Stromal cell of bone marrow (primary cell): ENCODE measurements at regions not wholly inside any gene's neighbourhood (a gene's known extent, or its start where the extent isn't known, plus 50 kb on each side); places are given as distances from the start of the nearest gene placed in this dataset.
A peak's percentile ranks its signal among the peaks of the same experiment; 100 is the strongest.
"Not testable (repeated sequence)": the region's sequence is repeated elsewhere in the genome, so short reads cannot be mapped to it uniquely, and the experiment has no call there.

Experiments used
- DNase-seq: peaks from one replicate; pipeline ENCODE4 v3.0.0-alpha.2; 2012; ENCODE audit warnings: low read depth

GRCh38 chr2:144935736-144936135 is 415.8 kb upstream of the ZEB2 start:
- DNase-seq: no peak

GRCh38 chr2:144935191-144935590 is 415.3 kb upstream of the ZEB2 start:
- no peak for DNase-seq

DNA sequence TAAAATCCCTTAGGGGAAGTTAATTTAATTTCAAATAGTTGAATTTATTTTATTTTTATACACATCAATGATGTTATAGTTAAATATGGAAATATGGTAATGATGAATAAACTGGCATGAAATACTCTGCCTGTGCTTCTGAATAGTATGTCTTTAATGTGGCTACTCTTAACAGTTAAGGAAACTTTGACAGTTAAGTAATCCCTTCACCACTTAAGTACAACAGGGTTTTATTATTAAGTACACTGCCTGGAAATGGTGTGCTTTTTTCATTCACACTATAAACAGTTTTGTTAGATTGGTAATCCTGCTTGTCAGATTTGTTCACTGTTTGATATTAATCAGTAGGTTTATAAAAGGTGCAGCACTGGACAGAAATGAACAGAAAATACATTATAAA is 412.0 kb upstream of the ZEB2 start:
- DNase-seq: no peak

DNA sequence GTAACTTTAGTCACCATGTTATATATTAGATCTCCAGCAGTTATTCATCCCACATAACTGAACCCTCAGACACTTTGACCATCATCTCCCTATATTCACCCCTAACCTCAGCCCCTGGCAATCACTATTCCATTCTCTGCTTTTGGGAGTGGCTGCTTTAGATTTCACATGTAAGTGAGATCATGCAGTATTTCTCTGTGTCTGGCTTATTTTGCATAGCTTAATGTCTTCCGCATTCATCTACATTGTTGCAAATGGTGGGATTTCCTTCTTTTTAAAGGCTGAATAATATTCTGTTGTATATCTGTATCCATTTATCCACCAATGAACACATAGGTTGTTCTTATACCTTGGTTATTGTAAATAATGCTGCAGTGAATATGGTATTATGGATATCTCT is 411.6 kb upstream of the ZEB2 start:
- no peak for DNase-seq

DNA sequence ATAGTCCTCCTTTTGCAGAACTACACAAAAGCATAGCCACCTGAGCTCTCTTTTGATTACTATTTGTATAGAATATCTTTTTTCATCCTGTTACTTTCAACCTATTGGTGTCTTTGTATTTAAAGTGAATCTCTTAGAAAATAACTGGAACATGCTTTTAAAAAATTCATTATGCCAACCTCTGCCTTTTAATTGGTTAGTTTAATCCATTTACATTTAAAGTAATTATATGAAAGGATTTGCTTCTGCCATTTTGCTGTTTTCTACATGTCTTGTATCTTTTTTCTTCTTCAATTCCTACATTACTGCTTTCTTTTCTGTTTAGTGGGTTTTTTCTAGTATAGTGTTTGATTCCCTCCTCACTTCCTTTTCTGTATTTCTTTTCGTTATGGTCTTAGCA is 407.5 kb upstream of the ZEB2 start:
- DNase-seq: no peak

- no peak for DNase-seq
Measured at GRCh38 chr2:144925886-144926285, 406.0 kb upstream of the ZEB2 start.

DNA sequence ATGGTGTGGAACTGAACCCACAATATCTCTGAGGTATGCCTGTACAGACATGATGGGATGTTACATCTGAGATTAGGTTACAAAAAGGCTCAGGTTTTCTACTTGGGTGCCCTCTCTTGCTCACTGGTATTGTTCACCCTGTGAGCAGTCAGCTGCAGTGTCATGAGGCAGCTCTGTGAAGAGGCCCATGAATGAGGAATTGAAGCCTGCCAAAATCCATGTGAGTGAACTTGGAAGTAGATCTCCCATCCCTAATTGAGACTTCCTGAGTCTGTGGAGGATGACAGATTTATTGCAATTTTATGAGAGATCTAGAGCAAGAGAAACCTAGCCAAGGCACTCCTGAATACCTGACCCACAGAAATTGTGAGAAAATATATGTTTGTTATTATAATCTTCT is 404.9 kb upstream of the ZEB2 start:
- DNase-seq: no peak

- DNase-seq: no peak
Measured at GRCh38 chr2:144922519-144922918, 402.6 kb upstream of the ZEB2 start.

DNA sequence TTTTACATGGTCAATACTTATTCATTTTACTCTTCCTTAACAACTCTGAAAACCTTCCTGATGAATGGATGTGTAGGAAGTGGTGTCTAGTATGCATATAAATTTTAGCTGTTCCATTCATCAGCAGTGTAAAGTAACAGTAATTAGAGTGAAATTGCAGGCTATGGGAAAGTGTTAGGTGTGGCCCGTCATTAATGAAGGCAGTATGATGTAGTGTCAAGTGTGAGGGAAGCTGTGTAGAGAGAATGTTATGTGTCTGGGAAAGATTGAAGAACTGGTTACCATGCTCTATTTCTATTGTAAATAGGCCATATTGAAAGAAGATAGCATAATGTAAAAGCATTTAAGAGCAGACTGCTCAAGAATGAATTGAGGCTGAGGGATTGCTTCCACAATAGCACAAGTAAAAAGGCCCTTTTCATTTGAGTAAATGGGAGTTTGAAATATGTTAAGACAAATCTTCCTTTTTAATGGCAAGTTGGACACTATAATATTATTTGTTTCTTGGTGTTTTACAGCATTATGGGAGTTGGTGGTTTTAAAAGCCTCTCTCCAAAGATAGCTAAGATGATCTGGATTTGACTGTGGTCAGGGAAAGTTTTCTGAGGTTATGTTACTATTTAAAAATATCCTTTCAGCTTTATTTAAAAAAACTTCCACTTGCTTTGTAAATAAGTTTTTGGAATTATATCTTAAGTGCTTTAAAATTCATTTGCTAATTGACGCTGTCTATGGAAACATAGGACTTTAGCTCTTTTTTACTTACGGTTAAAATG is 401.0 kb upstream of the ZEB2 start:
- DNase-seq: no peak

GRCh38 chr2:144914622-144915318 is 394.9 kb upstream of the ZEB2 start:
- no peak for DNase-seq

DNA sequence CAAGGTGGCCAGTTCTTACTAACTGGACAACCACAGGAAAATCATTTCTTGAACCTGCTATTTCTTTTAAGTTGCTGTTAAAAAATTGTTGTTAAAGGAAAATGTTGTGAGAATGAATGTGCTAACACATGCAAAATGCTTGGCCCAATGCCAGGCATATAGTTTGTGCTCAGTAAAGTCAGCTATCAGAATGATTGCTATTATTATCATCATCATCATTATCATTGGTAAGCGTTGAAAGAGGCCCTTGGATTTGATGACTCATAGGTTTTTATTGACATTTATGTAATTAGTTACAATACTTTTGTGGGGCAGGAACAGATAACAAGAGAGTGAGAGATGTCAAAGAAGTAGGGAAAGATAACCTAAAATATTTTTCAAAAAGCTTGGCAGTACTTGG is 394.2 kb upstream of the ZEB2 start:
- DNase-seq: no peak

DNA sequence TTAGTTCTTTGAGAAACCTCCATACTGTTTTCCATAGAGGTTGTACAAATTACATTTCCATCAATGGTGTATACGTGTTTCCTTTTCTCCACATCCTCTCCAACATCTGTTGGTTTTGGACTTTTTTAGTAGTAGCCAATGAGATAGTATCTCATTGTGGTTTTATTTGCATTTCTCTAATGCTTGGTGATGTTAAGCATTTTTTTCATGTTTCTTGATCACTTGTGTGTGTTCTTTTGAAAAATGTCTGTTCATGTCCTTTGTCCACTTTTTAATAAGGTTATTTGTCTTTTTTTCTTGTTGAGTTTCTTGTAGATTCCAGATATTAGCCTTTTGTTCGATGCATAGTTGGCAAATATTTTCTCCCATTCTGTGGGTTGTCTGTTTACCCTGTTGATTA is 392.3 kb upstream of the ZEB2 start:
- DNase-seq: no peak

DNA sequence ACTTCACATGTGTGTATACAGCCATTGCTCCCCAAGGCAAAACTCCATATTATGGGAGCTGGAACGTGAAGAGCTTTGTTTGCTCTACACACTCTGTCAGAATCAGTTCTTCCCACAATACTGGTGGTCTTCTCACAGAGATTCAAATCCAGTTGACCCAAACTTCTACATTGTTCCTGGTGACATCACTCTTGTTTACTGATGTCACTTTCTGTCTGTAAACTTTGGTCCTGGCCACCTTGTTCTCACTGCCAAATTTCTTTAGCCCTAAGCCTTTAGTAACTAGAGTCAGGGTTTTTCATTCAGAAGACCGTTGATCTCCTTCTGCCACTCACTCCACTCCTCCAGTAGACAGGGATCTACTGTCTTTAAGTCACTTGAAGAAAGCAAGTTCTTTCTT is 386.0 kb upstream of the ZEB2 start:
- no peak for DNase-seq

DNA sequence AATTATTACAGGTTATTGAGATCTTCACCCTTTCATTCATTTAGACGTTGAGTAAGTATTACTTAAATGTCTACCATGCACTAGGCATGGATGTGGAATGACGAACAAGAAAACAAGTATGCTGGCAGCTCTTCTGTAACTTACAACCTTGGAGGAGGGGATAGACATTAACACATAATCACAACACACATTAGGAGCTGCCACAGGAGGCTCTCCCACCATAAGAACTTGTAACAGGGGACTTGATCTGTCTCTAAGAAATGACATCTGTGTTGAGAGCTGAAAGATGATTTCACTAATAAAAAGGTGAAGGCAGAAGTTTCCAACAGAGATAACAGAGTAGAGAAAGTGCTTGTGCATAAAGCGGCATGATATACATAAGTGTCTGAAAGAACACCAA is 384.7 kb upstream of the ZEB2 start:
- DNase-seq: no peak

DNA sequence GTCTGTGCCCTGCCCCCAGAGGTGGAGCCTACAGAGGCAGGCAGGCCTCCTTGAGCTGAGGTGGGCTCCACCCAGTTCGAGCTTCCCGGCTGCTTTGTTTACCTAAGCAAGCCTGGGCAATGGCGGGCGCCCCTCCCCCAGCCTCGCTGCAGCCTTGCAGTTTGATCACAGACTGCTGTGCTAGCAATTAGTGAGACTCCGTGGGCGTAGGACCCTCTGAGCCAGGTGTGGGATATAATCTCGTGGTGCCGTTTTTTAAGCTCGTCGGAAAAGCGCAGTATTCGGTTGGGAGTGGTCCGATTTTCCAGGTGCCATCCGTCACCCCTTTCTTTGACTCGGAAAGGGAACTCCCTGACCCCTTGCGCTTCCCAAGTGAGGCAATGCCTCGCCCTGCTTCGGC is 383.1 kb upstream of the ZEB2 start:
- not testable (repeated sequence) for DNase-seq

GRCh38 chr2:144901386-144901785 is 381.5 kb upstream of the ZEB2 start:
- not testable (repeated sequence) for DNase-seq

DNA sequence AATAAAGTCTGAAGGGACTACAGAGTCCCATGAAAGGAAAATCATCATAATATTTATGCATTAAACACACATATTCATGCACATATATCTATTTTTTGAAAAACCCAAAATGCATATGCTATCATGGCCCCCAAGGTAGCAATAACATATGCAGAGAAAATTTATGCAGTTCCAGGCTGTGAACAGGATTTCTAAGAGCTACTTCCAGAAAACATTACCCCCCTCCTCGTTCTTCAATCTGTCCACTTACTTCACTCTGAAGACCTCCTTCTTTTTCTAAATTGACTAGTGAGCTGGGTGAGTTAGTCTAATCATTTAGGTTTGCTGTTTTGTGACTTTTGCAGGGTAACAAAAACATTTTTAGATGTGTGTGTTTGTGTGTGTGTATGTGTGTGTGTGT is 376.4 kb upstream of the ZEB2 start:
- DNase-seq: no peak

DNA sequence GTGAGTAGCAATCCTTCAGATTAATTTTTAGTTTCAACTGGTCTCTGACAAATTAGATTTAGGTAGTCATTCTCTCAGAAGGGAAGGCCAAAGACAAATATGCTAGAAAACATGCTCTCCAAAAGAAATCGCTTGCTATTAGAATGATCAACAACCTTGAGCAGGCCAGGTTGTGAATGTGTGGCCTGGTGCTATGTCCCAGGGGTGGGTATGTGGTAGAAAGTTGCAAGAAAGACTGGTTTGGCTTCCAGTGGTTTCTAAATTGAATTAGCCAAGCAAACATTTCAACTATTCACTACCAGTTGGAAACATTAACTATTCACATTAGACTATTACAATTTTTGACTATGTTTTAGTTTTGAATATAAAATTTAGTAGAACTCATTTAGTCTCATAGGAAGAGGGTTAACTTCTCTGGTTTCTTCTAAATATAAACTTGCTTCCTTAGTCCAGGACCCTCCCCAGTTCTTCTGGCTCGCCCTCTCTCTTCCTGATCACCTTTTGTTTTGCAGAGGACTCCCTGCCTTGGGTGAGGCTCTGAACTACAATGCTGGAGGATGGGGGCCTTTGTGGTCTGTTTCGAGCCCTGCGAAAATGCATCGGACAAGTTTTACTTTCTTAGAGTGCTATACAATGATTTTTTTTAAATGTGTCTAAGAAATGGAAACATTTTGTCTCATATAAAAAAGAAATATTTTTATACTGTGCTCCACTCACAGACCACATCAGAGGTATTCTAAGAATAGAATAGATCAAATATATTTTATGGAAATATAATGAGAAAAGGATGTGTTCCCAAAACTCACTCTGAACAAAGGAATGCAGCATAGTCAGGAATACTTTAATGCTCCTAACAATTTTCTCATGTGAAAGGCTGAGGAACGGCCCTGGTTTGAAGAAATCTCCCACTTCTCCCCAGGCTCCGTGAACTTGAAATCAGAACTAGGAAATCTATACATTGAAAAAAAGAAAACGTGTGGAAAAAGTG is 375.0 kb upstream of the ZEB2 start:
- DNase-seq: no peak

GRCh38 chr2:144893464-144893863 is 373.5 kb upstream of the ZEB2 start:
- DNase-seq: no peak

DNA sequence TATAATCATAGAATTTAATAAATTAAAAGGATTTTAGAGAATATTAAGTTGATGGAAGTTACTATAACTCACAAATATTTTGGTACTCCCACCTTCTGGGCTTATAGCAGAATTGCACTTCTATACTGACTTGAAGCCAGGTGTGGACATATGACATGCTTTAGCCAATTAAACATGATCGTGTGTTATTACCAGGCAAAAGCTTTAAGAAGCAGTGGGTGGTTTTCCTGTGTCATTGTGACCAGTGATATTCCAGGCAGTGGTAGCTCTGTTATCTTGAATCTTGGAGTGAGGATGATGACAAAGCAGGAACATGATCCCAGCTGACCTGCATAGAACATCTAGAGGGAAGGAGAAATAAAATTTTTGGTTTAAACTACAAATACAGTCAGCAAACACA is 370.9 kb upstream of the ZEB2 start:
- DNase-seq: no peak

GRCh38 chr2:144889348-144889747 is 369.4 kb upstream of the ZEB2 start:
- DNase-seq: no peak

DNA sequence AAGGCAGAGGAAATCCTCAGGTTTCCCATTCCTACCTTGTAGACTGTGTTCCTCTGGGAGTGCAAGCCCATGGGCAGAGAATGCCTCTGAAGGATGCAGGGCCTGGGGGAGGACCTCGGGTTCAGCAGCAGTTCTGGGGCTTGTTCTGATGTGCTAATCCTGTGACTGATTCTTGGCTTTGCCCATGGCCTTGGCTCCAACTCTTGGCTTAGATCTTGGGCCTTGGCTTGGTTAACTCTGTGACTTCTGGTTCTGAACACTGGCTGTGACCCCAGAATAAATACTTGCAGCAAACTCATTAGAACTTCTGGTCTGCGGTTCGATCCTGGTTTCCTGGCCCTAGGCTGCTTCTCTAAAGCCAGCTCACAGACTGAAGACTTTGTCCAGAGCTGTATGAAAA is 366.9 kb upstream of the ZEB2 start:
- DNase-seq: peak; percentile 61

DNA sequence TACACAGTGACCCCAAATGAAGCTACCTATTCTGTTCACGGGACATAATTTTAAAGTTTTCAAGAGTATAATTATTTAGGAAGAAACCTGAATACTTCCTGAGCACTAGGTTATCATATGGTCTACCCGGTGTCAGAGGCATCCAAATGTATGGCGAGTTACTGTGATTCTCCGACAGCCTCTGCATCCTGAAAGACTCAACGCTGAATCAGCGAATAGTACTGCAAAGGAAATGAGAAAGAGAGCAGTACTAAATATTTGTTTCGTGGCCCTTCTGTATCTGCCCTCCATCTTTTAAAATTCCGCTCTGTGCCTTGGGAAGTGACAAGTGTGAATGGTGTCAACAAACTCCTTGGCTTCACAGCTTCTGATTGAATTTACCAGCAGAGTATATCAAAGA is 358.0 kb upstream of the ZEB2 start:
- no peak for DNase-seq
